ENCODE measurements at regions not wholly inside any gene's neighbourhood (a gene's known extent, or its start where the extent isn't known, plus 50 kb on each side); places are given as distances from the start of the nearest gene placed in this dataset.

DNA sequence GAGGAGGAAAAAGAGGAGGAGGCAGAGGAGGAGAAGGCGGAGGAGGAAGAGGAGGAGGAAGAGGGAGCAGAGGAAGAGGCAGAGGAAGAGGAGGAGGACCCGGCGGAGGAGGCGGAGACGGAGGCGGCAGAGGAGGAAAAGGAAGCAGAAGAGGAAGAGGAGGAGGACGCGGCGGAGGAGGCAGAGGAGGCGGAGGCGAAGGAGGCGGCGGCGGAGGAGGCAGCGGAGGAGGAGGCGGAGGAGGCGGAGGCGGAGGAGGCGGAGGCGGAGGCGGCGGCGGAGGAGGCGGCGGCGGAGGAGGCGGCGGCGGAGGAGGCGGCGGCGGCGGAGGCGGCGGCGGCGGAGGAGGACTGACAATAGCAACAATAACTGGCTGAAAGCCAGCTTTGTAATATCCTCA is 616.6 kb downstream of the TBC1D22A start:
- no peak for ATAC-seq
- no peak for TF ChIP-seq ZC3H10 (CRISPR knock-in tag; IDR thresholded peaks at IDR 0.05)
- TF ChIP-seq CSDC2 (CRISPR knock-in tag; IDR thresholded peaks at IDR 0.05) = no peak
- no peak for TF ChIP-seq TOX (CRISPR knock-in tag; IDR thresholded peaks at IDR 0.05; ENCODE audit: borderline replicate concordance)

DNA sequence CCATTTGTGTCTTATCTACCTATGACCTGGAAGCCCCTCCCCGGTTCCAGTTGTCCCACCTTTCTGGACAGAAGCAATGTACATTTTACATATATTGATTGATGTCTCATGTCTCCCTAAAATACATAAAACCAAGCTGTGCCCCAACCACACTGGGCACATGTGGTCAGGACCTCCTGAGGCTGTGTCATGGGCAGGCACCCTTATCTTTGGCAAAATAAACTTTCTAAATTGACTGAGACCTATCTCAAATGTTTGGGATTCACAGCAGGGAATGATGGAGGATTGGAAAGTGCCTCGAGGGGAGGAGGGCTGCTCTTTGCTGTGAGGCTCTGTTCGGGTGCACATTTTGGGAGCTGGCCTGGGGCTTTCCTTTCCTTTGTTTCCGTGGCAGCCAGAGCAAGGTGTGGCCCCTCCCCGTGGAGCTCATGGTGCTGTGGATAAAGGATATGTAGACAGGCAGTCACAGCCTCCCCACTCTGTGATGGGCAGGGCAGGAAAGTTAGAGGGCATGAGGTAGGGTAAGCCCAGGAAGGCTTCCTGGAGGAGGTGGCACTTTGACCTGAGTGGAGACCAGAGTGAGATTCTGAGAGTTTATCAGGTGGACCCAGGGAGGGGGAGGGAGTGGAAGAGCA is 615.6 kb downstream of the TBC1D22A start:
- no peak for ATAC-seq
- TF ChIP-seq GLIS3 (CRISPR knock-in tag; IDR thresholded peaks at IDR 0.05) = no peak
- TF ChIP-seq, protein P1, sequence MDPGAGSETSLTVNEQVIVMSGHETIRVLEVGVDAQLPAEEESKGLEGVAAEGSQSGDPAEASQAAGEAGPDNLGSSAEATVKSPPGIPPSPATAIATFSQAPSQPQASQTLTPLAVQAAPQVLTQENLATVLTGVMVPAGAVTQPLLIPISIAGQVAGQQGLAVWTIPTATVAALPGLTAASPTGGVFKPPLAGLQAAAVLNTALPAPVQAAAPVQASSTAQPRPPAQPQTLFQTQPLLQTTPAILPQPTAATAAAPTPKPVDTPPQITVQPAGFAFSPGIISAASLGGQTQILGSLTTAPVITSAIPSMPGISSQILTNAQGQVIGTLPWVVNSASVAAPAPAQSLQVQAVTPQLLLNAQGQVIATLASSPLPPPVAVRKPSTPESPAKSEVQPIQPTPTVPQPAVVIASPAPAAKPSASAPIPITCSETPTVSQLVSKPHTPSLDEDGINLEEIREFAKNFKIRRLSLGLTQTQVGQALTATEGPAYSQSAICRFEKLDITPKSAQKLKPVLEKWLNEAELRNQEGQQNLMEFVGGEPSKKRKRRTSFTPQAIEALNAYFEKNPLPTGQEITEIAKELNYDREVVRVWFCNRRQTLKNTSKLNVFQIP (CRISPR knock-in tag; IDR thresholded peaks at IDR 0.05; ENCODE audit: borderline replicate concordance, low read depth) = no peak
- TF ChIP-seq RARB (CRISPR knock-in tag; IDR thresholded peaks at IDR 0.05) = no peak
- TF ChIP-seq SNAI2 (CRISPR knock-in tag; IDR thresholded peaks at IDR 0.05) = no peak
- no peak for TF ChIP-seq ZC3H10 (CRISPR knock-in tag; IDR thresholded peaks at IDR 0.05)
- no peak for TF ChIP-seq OSR1 (CRISPR knock-in tag; IDR thresholded peaks at IDR 0.05)
- no peak for TF ChIP-seq ZNF8 (CRISPR knock-in tag; IDR thresholded peaks at IDR 0.05)

DNA sequence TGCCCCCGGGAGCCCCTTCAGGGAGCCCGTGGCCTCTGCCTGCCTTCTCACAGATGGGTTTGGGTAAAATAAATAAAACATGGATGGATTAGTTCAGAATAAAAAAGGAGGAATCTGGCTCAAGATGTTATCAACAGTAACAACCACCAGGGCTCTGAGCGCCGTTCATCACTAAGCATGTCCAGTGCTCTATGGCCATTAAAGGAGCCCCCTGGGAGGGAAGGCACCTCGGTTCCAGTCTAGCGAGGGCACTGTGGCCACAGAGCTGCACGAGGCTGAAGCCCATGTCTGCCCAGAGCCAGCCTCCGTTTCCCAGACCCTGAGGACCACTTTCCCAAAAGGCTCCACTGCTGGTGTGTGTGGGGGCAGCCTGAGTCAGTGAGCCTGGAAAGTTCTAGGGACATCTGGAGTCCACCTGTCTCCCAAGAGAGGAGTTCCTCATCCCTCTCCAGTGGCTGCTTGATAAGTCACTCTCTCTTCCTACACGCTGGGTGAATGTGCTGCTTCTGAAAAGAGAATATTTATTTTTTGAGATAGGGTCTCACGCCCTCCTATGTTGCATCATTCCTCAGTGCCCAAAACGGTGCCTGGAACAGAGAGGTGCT is 614.6 kb downstream of the TBC1D22A start:
- no peak for ATAC-seq
- TF ChIP-seq PPARA (CRISPR knock-in tag; IDR thresholded peaks at IDR 0.05; ENCODE audit: borderline replicate concordance) = no peak
- no peak for TF ChIP-seq SNAI2 (CRISPR knock-in tag; IDR thresholded peaks at IDR 0.05)
- TF ChIP-seq ESRRG (CRISPR knock-in tag; IDR thresholded peaks at IDR 0.05) = no peak
- no peak for TF ChIP-seq ISL1 (CRISPR knock-in tag; IDR thresholded peaks at IDR 0.05)
- no peak for TF ChIP-seq TCF4 (CRISPR knock-in tag; IDR thresholded peaks at IDR 0.05; ENCODE audit: borderline replicate concordance)
- no peak for TF ChIP-seq ZFP30 (CRISPR knock-in tag; IDR thresholded peaks at IDR 0.05)
- no peak for TF ChIP-seq GLIS3 (CRISPR knock-in tag; IDR thresholded peaks at IDR 0.05)
- TF ChIP-seq TOX (CRISPR knock-in tag; IDR thresholded peaks at IDR 0.05; ENCODE audit: borderline replicate concordance) = no peak
- TF ChIP-seq ZNF8 (CRISPR knock-in tag; IDR thresholded peaks at IDR 0.05) = no peak
- TF ChIP-seq ZNF70 (CRISPR knock-in tag; IDR thresholded peaks at IDR 0.05) = no peak
- no peak for TF ChIP-seq ZC3H10 (CRISPR knock-in tag; IDR thresholded peaks at IDR 0.05)
- TF ChIP-seq, protein P2, sequence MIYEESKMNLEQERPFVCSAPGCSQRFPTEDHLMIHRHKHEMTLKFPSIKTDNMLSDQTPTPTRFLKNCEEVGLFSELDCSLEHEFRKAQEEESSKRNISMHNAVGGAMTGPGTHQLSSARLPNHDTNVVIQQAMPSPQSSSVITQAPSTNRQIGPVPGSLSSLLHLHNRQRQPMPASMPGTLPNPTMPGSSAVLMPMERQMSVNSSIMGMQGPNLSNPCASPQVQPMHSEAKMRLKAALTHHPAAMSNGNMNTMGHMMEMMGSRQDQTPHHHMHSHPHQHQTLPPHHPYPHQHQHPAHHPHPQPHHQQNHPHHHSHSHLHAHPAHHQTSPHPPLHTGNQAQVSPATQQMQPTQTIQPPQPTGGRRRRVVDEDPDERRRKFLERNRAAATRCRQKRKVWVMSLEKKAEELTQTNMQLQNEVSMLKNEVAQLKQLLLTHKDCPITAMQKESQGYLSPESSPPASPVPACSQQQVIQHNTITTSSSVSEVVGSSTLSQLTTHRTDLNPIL (CRISPR knock-in tag; IDR thresholded peaks at IDR 0.05; ENCODE audit: low read depth) = no peak

DNA sequence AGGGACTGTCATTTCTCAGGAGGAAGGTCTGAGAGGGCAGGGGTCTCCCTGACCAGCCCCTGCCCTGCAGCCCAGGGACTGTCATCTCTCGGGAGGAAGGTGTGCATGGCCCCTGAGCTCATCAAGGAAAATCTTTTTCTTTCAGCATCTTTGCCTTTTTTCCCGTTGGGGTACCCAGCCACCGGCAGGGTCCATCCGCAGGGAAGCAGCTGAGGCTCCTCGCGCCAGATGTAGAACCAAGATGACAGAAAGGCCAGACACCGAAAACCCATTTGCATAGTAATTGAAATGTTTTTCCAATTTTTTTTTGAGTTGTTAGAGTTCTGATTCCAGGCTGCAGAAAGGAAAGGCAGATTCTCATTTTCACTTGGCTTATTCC is 613.9 kb downstream of the TBC1D22A start:
- ATAC-seq = no peak
- TF ChIP-seq, protein P3, sequence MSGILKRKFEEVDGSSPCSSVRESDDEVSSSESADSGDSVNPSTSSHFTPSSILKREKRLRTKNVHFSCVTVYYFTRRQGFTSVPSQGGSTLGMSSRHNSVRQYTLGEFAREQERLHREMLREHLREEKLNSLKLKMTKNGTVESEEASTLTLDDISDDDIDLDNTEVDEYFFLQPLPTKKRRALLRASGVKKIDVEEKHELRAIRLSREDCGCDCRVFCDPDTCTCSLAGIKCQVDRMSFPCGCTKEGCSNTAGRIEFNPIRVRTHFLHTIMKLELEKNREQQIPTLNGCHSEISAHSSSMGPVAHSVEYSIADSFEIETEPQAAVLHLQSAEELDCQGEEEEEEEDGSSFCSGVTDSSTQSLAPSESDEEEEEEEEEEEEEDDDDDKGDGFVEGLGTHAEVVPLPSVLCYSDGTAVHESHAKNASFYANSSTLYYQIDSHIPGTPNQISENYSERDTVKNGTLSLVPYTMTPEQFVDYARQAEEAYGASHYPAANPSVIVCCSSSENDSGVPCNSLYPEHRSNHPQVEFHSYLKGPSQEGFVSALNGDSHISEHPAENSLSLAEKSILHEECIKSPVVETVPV (CRISPR knock-in tag; IDR thresholded peaks at IDR 0.05) = no peak
- TF ChIP-seq TOX (CRISPR knock-in tag; IDR thresholded peaks at IDR 0.05; ENCODE audit: borderline replicate concordance) (no peak), BACH2 (CRISPR knock-in tag; IDR thresholded peaks at IDR 0.05; ENCODE audit: borderline replicate concordance) (no peak), GLIS3 (CRISPR knock-in tag; IDR thresholded peaks at IDR 0.05) (no peak), ESRRG (CRISPR knock-in tag; IDR thresholded peaks at IDR 0.05) (no peak), ZC3H10 (CRISPR knock-in tag; IDR thresholded peaks at IDR 0.05) (no peak)

DNA sequence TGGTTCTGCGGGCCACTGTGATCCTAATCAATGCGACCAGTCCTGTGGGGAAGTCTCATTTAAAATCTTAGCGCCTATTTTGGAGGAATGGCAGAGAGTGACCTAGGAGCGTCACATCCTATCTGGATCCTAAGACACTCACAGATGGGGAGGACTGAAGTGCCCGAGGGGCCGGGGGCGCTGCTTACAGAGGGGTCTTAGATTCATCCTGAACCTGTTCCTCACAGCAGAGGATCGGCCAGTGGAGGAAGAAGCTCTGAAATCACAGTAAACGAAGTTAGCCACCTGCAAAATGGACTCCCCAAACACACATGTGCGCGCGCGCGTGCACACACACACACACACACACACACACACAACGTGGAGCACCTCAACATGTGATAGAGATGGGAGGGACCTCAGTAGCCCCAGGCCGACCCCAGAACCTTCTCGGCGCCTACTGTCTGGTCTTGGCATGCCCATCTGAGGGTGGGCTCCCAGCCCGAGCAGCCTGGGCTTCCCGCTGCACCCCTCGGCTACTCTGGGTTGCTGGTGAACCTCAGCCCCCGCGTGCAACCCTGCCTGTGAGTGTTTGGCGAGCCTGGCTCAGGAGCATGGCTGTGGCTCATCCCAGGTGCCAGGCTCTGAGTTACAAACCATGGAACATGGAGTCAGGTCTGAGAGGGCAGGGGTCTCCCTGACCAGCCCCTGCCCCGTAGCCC is 613.3 kb downstream of the TBC1D22A start:
- no peak for ATAC-seq
- TF ChIP-seq CSDC2 (CRISPR knock-in tag; IDR thresholded peaks at IDR 0.05) = no peak
- TF ChIP-seq, protein P1 (CRISPR knock-in tag; IDR thresholded peaks at IDR 0.05; ENCODE audit: borderline replicate concordance, low read depth) = no peak
- TF ChIP-seq ARNTL (CRISPR knock-in tag; IDR thresholded peaks at IDR 0.05; ENCODE audit: borderline replicate concordance, low read depth) = no peak
- TF ChIP-seq ZNF565 (CRISPR knock-in tag; conservative IDR thresholded peaks at IDR 0.05; ENCODE audit: low read depth) = no peak
- TF ChIP-seq, protein P3 (CRISPR knock-in tag; IDR thresholded peaks at IDR 0.05) = no peak

All from SK-N-SH treated with all-trans-retinoic acid at 6 μM for 48 hours (cell line).